Common myeloid progenitor, CD34-positive (primary cell): ENCODE measurements at regions not wholly inside any gene's neighbourhood (a gene's known extent, or its start where the extent isn't known, plus 50 kb on each side); places are given as distances from the start of the nearest gene placed in this dataset.

Experiments
- CTCF ChIA-PET: fragments of 350-600 bp; sonication (Branson Sonifier 250); formaldehyde crosslinking; loops from one replicate; lab custom pipeline; 2021; ENCODE audit warnings: antibody characterized with exemption; lab: Charles Lee
- POLR2A ChIA-PET: fragments of 350-600 bp; sonication (Branson Sonifier 250); formaldehyde crosslinking; loops from one replicate; lab custom pipeline; 2021; ENCODE audit warnings: antibody characterized with exemption; lab: Charles Lee
- DNase-seq, 3 donors: peaks; one replicate each; pipeline versions ENCODE4 v3.0.0 to v3.0.0-alpha.2; 2013
- H3K27ac ChIP-seq, 2 experiments: 1 replicate in 1 of 2; 2 replicates in 1 of 2; pipeline ENCODE4 v1.7.0; 2013; ENCODE audit warnings: inconsistent platforms in 2 of 2, low read length in 2 of 2, mild to moderate bottlenecking in 2 of 2, low read depth in 1 of 2, moderate library complexity in 1 of 2; ENCODE audit not compliant: severe bottlenecking in 2 of 2, insufficient read depth in 1 of 2, poor library complexity in 1 of 2
- H3K27me3 ChIP-seq, 5 experiments: replicated peaks in 2 of 5; 1 replicate in 3 of 5; 2 replicates in 2 of 5; pipeline versions ENCODE4 v1.6.1 to v1.7.0; 2013; ENCODE audit warnings: low read length in 4 of 5, mild to moderate bottlenecking in 2 of 5, moderate library complexity in 2 of 5, inconsistent platforms in 1 of 5; ENCODE audit not compliant: insufficient read depth in 5 of 5, control insufficient read depth in 4 of 5
- H3K36me3 ChIP-seq, 4 experiments: 1 replicate in 2 of 4; 2 replicates in 2 of 4; pipeline versions ENCODE4 v1.6.1 to v1.7.0; 2013; ENCODE audit warnings: low read length in 3 of 4, control low read depth in 1 of 4, mild to moderate bottlenecking in 1 of 4; ENCODE audit not compliant: control insufficient read depth in 4 of 4, insufficient read depth in 4 of 4
- H3K4me1 ChIP-seq, 4 experiments: 1 replicate in 3 of 4; 2 replicates in 1 of 4; pipeline versions ENCODE4 v1.6.1 to v1.7.1; 2013; ENCODE audit warnings: low read length in 3 of 4, mild to moderate bottlenecking in 3 of 4, control low read depth in 1 of 4, inconsistent platforms in 1 of 4, moderate library complexity in 1 of 4; ENCODE audit not compliant: control insufficient read depth in 4 of 4, insufficient read depth in 4 of 4; ENCODE audit errors: control extremely low read depth in 1 of 4
- H3K4me3 ChIP-seq, 7 experiments: 1 replicate in 4 of 7; 2 replicates in 3 of 7; pipeline versions ENCODE4 v1.5.1 to v1.7.0; 2013; ENCODE audit warnings: mild to moderate bottlenecking in 7 of 7, low read length in 6 of 7, moderate library complexity in 6 of 7, inconsistent platforms in 2 of 7, low read depth in 2 of 7, control low read depth in 1 of 7; ENCODE audit not compliant: insufficient read depth in 4 of 7, control insufficient read depth in 1 of 7; ENCODE audit errors: extremely low read depth in 1 of 7
- H3K9me3 ChIP-seq, 5 experiments: 1 replicate in 4 of 5; 2 replicates in 1 of 5; pipeline versions ENCODE4 v1.6.1 to v1.7.1; 2013; ENCODE audit warnings: low read length in 4 of 5, mild to moderate bottlenecking in 2 of 5, inconsistent platforms in 1 of 5, low read depth in 1 of 5, moderate library complexity in 1 of 5; ENCODE audit not compliant: control insufficient read depth in 4 of 5, insufficient read depth in 2 of 5; ENCODE audit errors: control extremely low read depth in 1 of 5
- WGBS: methylation state at CpG from one replicate; pipeline ENCODE4 v1.1.5; 2013; ENCODE audit not compliant: insufficient coverage; 5-methylcytosine and 5-hydroxymethylcytosine counted together

- Histone ChIP-seq H3K9me3 (peaks cover 0 to 2% (median 0%) of the 10 kb centered on the region in 5 experiments), H3K4me1 (no peaks in the 10 kb centered on the region), H3K36me3 (no peaks in the 10 kb centered on the region), H3K27ac (no peak overlapping the region), H3K27me3 (peaks cover 0 to 2% (median 0%) of the 10 kb centered on the region in 5 experiments), H3K4me3 (no peak overlapping the region)
- ChIA-PET CTCF (no interaction called here), POLR2A (no interaction called here)
- DNase-seq = no peak
- WGBS = 80% methylated on average over 1 of the region's 1 CpG
These were observed 299.8 kb downstream of the SPATA18 start for GRCh38 chr4:52350926-52351325.

GRCh38 chr4:52358366-52358765, 300.7 kb downstream of the USP46 start:
- no peaks in the 10 kb centered on the region for H3K4me1 ChIP-seq
- H3K27ac ChIP-seq = no peak overlapping the region
- H3K9me3 ChIP-seq = no peaks in the 10 kb centered on the region
- H3K36me3 ChIP-seq = no peaks in the 10 kb centered on the region
- WGBS = 96% methylated on average over 7 of the region's 9 CpGs
- H3K27me3 ChIP-seq = no peaks in the 10 kb centered on the region
- no peak for DNase-seq
- CTCF ChIA-PET = interaction anchor here (1.1 kb wide), 1 partner anchor 10 kb away, joined by 3 read pairs; no protein-coding TSS in a partner anchor
- no peak overlapping the region for H3K4me3 ChIP-seq
- POLR2A ChIA-PET = no interaction called here

GRCh38 chr4:52358883-52359321, 300.2 kb downstream of the USP46 start:
- ChIA-PET POLR2A (no interaction called here), CTCF (no interaction called here)
- Histone ChIP-seq H3K9me3 (no peaks in the 10 kb centered on the region), H3K27ac (no peak overlapping the region), H3K36me3 (no peaks in the 10 kb centered on the region), H3K27me3 (no peaks in the 10 kb centered on the region), H3K4me1 (no peaks in the 10 kb centered on the region), H3K4me3 (no peak overlapping the region)
- DNase-seq = no peak
- no CpG with 5 or more reads among the region's 1 CpG for WGBS

GRCh38 chr4:52366191-52366590, 292.9 kb downstream of the USP46 start:
- Histone ChIP-seq H3K9me3 (no peaks in the 10 kb centered on the region), H3K4me1 (no peaks in the 10 kb centered on the region), H3K27ac (no peak overlapping the region), H3K4me3 (no peak overlapping the region), H3K36me3 (no peaks in the 10 kb centered on the region), H3K27me3 (no peaks in the 10 kb centered on the region)
- ChIA-PET CTCF (interaction anchor here (1.7 kb wide), 1 partner anchor 611 kb away, joined by 3 read pairs; no protein-coding TSS in a partner anchor), POLR2A (no interaction called here)
- no peak for DNase-seq
- WGBS = no CpG with 5 or more reads among the region's 5 CpGs

- Histone ChIP-seq H3K9me3 (no peaks in the 10 kb centered on the region), H3K4me1 (no peaks in the 10 kb centered on the region), H3K36me3 (no peaks in the 10 kb centered on the region), H3K27me3 (no peaks in the 10 kb centered on the region), H3K27ac (no peak overlapping the region), H3K4me3 (no peak overlapping the region)
- ChIA-PET POLR2A (no interaction called here), CTCF (interaction anchor here (1.7 kb wide), 1 partner anchor 610 kb away, joined by 3 read pairs; no protein-coding TSS in a partner anchor)
- 67% methylated on average over 3 of the region's 4 CpGs for WGBS
- DNase-seq = no peak
These were observed 292.5 kb downstream of the USP46 start for GRCh38 chr4:52366621-52367020.

GRCh38 chr4:52367282-52367830, 291.7 kb downstream of the USP46 start:
- ChIA-PET CTCF (interaction anchor here (1.7 kb wide), 1 partner anchor 610 kb away, joined by 3 read pairs; no protein-coding TSS in a partner anchor), POLR2A (no interaction called here)
- Histone ChIP-seq H3K27me3 (no peaks in the 10 kb centered on the region), H3K27ac (no peak overlapping the region), H3K9me3 (no peaks in the 10 kb centered on the region), H3K4me3 (no peak overlapping the region), H3K4me1 (no peaks in the 10 kb centered on the region), H3K36me3 (no peaks in the 10 kb centered on the region)
- WGBS = 89% methylated on average over 2 of the region's 2 CpGs
- DNase-seq = no peak

GRCh38 chr4:52368895-52369294, 290.2 kb downstream of the USP46 start:
- no peak for DNase-seq
- no peak overlapping the region for H3K4me3 ChIP-seq
- H3K4me1 ChIP-seq = no peaks in the 10 kb centered on the region
- H3K9me3 ChIP-seq = no peaks in the 10 kb centered on the region
- H3K36me3 ChIP-seq = no peaks in the 10 kb centered on the region
- CTCF ChIA-PET = no interaction called here
- H3K27ac ChIP-seq = no peak overlapping the region
- WGBS = 100% methylated on average over 3 of the region's 6 CpGs
- no peaks in the 10 kb centered on the region for H3K27me3 ChIP-seq
- POLR2A ChIA-PET = no interaction called here
